SKM-1 treated with dmso at 0.1 percent for 144 hours (cell line): ENCODE measurements at regions not wholly inside any gene's neighbourhood (a gene's known extent, or its start where the extent isn't known, plus 50 kb on each side); places are given as distances from the start of the nearest gene placed in this dataset.
"Not testable (repeated sequence)": the region's sequence is repeated elsewhere in the genome, so short reads cannot be mapped to it uniquely, and the experiment has no call there.

Source experiments
- DNase-seq: peaks from one replicate; lab custom pipeline; 2025; ENCODE audit not compliant: unreplicated experiment; lab: John Stamatoyannopoulos, UW

DNA sequence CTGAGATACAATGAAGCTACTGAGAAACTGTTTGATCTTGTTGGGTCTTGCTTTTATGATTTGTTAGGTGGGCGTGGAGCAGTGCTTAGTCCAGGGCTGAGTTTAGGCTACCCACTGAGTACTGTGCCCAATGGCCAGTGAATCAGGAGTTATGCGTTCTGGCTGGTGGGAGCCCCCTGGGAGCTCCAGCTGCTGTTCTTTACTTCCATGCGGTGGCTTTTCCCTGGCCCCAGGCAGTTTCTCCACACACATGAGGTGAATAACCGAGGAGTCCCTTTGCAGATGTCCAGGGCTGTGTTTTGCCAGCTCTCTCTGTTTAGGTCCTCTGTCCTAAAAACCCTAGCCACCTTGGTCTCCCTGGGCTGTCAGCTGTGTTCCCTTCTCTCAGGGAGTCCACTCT lies 106.5 kb downstream of the KLF13 start:
- no peak for DNase-seq

DNA sequence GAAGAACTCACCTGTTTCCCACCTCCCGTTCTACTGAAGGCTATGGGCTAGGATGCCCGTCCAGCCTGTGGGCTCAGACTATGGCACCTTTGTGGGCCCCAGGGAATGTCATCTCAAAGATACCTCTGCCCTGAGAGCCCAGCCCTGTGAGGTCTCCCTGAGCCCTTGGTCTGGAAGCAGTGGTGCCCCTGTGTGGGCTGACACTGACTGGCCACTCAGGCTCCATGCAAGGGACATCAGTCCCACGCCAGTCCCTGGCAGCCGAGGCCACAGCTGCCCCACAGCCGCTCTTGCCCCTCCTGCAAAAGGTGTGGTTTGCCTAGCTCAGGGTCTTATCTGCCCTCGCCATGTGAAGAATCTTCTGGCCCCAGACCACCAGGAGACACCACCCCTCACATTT lies 106.9 kb downstream of the KLF13 start:
- DNase-seq: no peak

DNA sequence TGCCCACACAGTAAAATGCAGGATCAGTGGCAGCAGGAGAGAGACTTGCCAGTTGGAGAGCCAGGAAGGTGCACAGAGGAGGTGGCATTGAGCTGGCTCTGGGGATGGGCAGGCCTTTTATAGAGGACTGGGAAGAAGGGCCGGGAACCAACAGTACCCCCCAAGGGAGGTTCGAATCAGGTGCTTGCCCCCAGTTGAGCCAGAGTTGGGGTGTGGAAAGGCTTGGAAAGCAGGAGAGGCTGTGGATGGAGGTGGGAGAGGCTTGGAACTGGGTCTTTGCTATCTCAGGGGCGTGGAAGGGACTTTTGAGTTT lies 107.6 kb downstream of the KLF13 start:
- DNase-seq: no peak

DNA sequence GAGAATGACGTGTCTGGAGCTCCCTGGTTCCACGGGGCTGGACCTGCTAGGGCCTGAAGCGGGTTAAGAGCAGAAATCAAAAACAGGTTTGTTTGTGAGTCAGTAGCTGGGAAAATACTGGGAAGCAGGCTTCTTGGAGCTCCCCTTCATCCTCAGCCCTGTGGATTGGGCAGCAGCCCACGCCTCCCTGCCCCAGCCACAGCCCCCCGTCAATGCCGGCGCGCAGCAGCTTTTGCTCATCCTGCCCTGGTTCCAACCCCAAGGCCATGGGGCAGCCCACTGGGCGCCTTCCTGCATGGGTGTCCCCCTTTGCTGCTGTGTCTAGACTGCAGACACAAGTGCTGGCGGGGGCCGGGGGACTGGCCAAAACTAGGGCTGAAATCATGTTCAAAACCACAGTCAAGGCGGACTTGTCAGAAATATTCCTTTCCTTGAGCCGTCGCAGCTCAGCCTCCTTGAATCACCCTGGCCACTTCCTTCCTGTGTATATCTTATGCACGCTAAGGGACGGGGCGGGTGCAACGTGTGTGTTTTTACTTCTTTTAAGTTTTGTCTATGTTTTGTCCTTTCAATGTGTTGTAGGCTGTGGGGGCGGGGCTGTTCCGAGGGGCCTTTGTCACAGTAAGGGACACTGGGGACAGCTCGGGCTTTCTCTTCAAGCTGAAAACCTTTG lies 108.1 kb downstream of the KLF13 start:
- DNase-seq: peak; percentile 81

DNA sequence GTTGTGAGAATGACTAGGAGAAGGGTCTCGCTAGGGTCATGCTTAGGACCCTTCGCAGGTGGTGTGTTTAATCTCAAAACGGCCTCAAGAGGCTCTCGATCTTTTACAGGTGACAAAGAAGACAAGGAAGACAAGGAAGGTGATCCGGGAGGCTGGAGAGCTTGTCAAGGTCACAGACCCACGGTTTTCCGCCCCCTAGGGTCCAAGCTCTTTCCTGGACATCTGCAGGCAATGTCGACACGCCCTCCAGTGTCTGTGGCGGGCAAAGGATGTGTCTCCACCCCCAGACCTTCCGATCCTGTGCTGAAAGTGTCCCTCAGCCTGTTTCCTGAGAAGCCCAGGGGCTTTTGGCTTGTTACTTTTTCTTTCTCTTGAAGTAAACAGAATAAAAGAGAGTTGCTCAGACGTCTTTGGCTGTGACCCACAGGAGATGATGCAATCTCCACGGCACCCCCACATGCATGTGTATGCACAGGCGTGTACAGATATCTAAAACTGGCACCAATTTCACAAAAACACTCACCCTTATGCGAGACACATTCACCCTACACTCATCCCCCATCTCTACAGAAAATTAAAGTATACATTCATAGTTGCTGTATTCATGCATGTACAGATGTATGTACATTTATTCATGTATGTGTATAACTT lies 108.8 kb downstream of the KLF13 start:
- peak; percentile 84 for DNase-seq

DNA sequence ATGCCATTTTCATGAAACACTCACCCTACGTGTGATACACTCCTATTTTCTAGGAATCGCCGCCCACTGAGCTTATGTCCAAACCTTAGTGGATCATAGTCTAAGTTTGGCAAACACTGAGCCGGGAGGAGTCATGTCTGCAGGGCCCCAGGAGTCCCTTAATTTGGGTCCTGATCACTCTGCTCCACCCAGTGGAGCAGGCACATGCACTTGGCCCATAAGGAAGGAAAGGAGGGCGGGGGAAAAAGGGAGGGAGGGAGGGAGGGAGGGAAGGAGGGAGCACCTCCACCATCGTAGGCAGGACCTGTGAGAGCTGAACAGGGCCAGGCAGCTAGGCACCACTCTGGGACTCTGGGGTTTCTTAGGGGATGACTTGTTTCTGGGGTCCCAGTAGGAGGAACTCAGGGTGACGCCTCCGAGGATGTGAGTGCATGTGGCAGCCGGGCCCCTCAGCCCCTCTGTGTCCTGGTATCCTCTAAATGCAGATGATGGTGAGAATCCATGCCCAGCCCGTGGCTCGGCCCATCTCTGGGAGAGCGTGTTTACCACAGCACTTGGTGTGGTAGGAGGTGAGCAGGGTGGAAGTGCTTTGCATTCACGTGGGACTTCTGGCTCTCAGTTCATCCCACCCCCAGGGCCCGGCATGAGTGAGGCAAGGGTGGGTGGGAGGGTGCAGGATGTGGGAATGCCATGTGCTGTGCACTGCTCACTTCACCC lies 109.4 kb downstream of the KLF13 start:
- DNase-seq: no peak

DNA sequence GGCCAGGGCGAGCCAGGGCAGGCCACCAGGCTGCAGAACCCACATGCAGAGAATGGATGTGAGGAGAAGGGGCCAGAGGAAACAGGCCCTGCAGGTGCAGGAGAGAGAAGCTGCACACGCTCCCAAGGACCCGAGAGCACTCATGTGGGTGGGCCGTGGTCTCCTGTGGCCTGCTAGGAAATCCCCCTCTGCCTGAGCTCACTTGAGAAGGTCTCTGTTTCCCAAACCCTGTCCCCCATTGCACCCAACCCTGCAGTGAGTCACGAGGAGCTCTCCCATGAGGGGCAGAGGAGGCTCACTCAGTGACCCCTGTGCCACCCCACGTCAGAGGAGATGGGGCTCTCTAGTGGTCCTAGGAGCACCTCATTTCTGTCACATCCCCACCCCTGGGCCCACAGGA lies 111.1 kb downstream of the KLF13 start:
- no peak for DNase-seq

DNA sequence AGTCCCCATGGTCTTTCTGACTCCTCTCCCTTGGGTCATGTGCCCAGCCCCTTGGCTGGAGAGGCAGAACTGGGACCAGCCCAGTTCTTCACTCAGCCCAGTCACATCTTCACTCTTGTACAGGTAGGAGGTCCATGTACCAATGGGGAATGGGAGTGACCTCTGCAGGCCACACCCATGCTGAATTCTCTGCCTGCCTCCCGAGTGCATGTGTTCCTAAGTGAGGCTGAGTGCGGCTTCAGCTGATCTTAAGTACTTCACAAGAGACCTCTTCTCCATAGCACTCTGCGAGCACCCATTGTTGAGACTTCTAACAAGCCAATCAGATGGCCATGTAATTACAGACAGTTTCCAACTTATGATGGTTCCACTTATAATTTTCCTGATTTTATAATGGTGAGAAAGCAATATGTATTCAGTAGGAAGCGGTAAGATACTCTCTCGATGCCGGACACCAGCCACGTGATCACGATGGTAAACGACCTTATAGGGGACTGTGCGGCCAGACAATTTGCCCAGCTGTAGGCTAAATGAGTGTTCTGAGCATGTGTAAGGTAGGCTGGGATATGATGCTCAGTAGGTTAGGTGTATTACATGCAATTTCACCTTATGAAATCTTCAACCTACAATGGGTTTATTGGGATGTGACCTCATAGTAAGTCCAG lies 112.1 kb downstream of the KLF13 start:
- DNase-seq: no peak

DNA sequence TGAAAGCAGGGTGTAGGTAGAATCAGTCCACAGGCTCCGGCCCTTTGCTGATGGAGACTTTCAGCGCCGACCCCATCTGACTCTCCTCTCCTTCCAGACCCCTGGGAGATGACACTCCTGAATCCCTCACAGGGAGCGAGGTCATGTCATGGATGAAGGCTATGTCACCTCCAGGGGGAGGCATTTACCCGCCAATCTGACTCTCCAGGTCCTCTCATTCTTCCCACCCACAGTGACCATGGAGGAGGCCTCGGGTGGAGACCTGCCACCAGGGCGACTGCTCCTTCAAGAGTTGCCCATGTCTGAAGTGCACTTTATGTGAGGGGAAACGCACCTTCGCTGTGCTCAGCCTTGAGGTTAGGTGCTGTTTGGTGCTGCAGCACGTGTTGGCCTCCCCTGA lies 112.7 kb downstream of the KLF13 start:
- DNase-seq: no peak

DNA sequence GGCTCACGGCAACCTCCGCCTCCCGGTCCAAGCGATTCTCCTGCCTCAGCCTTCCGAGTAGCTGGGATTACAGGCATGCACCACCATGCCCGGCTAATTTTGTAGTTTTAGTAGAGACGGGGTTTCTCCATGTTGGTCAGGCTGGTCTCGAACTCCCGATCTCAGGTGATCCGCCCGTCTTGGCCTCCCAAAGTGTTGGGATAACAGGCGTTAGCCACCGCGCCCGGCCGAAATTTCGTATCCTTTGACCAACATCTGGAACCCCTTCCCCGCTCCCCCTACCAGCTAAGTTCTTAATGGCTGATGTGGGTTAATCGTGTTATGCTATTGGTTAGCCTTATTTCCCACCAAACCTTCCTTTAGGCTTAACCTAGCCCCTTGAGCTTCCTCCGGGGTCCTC lies 113.6 kb downstream of the KLF13 start:
- DNase-seq: not testable (repeated sequence)

DNA sequence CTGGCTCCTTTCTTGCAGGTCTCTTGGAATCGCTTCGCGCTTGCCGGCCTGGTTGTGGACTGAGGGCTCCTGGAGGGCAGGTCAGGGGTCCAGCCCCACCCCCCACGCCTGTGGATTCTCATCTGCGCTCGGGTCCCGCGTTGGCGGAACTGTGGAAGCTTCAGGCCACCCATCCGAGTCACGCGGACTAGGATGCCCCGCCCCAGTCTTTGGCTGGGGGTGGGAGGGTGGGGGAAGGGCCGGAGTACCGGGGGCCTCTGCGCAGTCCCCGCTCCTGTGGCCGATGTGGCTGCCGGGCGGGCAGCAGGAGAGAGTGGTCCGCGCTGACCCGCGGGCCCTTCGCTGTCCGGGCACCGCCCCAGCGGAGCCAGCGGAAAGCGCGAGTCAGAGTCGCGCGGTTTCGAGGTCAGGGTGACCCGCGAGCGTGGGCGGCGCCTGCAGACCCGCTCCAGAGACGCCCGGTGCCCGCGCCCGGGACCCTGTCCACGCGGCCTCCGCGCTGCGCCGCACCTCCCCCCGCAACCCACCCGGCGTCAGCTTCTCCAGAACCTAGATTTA lies 114.2 kb downstream of the KLF13 start:
- DNase-seq: peak; percentile 44

DNA sequence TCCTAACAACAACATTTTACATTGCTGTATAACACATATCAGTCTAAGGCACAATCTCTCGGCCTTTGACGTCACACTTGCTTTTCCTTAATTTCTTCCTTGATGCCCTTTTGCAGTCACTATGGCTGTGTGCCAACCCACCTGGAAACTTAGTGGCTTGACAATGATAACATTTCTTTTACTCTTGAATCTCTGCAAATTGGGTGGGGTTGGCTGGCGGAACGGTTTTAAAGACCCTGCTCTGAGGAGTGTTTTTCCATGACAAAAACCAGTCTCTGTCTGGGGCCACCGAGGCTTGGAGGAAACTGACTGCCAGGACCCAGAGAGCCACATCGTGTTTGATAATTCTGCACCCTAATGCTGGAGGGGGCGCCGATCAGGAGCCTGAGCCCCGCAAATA lies 115.6 kb downstream of the KLF13 start:
- no peak for DNase-seq

DNA sequence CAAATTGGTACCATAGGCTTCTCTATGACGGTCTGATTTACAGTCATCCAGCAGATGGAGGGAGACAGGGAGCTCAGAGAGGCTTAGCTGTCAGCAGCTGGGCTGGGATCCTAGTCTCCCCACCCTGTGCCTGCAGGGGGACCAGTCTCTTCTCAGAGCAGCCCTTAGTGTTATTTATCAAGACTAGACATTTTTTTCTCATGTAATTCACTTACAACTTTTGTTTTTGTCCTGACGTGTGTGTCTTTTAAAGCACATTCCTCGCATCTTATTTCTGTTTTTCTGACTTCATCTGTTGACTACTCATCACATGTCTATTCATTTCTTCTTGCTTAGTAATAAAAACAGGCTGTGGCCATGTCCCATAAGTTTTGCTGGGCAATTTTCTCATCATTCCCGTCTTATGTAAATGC lies 116.1 kb downstream of the KLF13 start:
- DNase-seq: no peak

DNA sequence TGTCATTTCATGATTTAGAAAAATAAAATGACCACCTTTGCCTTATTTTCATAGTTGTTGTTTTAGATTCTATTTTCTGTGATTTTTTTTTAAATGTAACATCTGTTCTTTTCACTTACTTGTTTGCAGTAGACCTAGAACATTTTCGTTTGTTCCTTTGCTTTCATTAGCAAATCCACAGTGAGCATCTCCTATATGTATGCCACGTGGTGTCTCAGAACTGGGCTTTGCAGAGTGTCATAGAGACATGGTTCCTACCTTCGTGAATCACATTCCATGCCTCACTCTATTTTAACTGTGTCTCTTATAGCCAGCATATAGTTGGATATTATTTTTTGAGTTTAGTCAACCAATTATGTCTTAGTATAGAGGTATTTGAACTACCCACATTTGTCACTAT lies 118.2 kb downstream of the KLF13 start:
- no peak for DNase-seq

DNA sequence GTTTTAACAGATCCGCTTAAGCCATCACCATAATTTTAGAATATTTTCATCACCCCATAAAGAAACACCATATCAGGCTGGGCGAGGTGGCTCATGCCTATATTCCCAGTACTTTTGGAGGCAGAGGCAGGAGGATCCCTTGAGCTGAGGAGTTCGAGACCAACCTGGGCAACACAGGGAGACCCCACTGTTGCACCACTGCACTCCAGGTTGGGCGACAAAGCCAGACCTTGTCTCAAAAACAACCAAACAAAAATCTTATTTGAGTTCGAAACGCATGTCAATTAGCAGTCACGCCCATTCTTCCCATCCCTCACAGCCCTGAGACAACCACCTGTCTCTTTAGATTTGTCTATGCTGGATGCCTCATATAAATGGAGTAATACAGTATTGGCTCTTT lies 119.9 kb downstream of the KLF13 start:
- no peak for DNase-seq

DNA sequence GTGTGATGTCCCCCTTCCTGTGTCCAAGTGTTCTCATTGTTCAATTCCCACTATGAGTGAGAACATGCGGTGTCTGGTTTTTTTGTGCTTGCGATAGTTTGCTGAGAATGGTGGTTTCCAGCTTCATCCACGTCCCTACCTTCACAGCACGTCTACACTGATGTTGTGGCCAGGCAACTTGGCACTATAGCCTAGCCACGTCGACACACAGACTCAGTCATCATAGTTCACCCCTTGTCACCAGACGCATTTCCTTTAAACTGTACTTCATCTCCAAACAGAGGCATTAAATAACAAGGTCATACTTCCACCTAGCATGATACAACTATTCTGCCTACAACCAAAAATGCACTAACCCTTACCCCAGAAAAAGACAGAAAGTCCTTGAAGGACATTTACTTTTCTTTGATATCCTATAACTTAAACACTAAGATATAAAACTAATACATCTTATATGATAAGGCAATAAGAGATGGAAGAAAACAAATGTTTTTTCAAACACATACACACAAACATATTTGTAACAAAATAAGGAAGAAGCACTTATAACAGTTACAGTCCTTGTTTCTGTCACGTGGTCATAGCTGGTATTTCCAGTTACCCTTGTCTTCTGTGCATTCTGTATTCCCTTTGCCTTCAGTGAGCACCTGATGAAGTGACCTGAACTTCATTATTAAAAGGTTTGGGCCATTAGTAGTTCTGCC lies 121.4 kb downstream of the KLF13 start:
- DNase-seq: no peak

DNA sequence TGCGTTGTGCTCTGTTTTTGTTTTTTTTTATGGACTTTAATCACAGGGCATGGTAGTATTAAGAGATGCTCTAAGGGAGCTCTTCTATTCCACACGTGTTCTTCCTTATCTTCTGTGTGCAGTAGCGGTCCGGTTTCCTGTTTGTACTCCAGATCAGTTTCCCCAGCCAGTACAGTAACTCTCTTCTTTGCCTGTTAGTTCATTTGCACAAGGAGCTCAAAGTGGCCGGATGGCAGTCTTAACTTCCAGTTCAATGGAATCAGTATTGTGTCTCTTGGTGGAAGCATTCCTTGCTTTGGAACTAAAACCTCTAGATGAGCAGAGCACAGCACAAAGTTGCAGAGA lies 122.0 kb downstream of the KLF13 start:
- no peak for DNase-seq

DNA sequence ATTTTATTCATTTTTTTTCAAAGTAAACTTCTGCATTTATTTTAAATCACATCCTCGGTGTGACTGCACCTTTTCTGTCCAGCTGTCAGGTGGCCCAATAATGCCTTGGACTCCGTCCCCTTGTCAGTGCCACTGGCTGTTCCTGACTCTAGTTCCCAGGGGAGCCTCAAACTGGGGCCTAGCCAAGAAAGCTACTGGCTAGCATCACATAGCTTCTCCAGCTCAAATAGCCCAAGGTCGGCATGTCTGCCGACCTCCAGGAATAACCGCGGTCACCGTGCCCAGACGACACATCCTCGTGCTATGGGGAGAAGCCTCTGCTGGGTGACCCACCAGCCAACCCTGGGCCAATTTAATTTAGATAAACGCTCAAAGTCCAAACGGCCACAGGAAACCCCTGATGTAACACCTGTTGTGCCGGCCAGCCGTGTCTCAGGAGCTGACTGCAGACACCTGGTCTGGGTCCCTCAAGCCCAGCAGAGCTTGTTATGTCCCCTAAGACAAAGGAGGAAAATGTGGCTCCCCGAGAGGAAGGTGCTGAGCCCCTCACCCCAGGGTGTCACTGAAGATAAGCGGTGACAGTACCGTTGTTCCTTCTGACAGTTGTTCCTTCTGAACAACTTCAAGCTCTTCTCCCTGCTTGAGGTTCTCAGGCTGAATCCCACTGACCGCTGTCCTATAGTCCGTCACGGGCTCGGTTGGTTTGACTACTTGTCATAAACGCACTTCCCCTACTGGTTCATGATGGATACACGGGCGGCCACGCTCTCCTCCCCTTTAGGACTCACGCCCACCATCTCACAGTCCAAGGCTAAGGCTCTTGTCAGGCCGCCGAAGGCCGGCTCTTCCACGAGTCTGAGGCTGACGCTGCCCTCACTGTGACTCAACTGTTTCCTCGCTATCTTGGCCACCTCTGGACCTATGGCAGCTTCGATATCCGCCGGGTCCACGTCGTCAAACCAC lies 126.2 kb downstream of the KLF13 start:
- DNase-seq: no peak

DNA sequence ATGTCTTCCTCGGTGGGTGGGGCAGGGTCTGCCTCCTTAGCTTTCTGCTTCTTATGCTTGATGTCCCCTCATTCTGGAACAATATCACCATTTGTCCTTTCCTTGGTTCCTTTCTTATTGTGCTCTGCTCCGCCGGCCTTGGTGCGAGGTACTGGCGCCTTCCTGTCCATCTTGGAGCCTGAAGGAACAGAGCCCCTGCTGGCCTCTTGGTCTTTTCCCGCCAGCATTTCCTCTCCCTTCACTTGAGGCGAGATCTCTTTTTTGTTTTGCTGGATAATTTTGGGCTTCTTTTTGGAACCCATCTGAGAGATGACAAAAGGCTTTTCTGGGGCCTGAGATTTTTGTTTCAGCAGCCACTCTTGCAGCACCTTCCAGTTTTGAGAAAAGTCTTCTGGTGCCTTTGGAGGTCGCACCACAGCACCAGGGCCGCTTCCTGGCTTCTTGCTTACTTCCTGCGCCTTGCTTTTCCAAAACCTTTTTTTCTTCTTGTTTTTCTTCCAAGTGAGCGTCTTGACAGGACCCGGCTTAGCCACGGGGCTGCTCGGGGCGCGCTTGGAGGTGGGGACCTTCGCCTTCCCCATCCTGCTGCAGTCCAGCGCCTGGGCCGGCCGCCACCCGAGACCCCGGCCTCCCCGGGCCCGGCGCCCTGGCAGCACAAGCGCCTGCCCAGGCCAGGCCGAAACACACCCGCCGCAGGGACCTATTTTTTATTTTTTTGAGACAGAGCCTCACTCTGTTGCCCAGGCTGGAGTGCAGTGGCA lies 127.1 kb downstream of the KLF13 start:
- no peak for DNase-seq
